Transverse colon (tissue), 4 donors: ENCODE measurements at regions not wholly inside any gene's neighbourhood (a gene's known extent, or its start where the extent isn't known, plus 50 kb on each side); places are given as distances from the start of the nearest gene placed in this dataset.

Experiments used
- POLR2A ChIP-seq: fragments of 450-650 bp; IDR thresholded peaks from one replicate; pipeline ENCODE4 v1.6.1; 2016; ENCODE audit warnings: antibody characterized with exemption, mild to moderate bottlenecking, moderate library complexity
- POLR2AphosphoS5 ChIP-seq, 3 donors: sonication (generic); formaldehyde crosslinking; IDR thresholded peaks; one replicate each; pipeline ENCODE4 v1.6.1; 2016; ENCODE audit warnings: antibody characterized with exemption in 3 of 3
- TF ChIP-seq, protein P1 (sequence below), 5 experiments: fragments of 200-600 bp in 3 of 5; fragments of 450-650 bp in 2 of 5; sonication (generic) in 3 of 5; IDR thresholded peaks; 1 replicate in 2 of 5; 2 replicates in 3 of 5; pipeline ENCODE4 v1.5.1; 2016 to 2017; ENCODE audit warnings: antibody characterized with exemption in 5 of 5, inconsistent platforms in 3 of 5, mild to moderate bottlenecking in 2 of 5, moderate library complexity in 1 of 5

DNA sequence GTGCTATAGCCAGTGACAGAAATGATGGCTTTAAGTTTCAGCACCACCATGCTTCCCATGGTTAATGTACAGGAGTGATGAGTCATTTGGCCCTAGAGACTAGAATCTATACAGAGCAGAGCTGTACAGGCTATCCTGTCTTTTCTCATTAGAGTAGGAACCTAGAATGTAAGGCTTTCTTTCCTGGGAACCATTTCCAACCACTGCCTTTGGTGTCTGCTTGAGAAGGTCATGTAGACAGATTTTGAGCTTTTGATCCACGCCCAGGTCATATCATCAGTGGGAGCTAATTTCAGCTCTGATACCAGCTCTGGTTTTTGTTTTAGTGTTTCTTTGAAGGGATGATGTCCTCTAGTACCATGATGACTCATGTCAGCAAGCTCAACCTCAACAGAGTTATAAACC lies 543.1 kb downstream of the NTRK3 start:
- TF ChIP-seq POLR2A (no peak), POLR2AphosphoS5 (IDR thresholded peaks at IDR 0.05) (no peak)
- TF ChIP-seq, protein P1, sequence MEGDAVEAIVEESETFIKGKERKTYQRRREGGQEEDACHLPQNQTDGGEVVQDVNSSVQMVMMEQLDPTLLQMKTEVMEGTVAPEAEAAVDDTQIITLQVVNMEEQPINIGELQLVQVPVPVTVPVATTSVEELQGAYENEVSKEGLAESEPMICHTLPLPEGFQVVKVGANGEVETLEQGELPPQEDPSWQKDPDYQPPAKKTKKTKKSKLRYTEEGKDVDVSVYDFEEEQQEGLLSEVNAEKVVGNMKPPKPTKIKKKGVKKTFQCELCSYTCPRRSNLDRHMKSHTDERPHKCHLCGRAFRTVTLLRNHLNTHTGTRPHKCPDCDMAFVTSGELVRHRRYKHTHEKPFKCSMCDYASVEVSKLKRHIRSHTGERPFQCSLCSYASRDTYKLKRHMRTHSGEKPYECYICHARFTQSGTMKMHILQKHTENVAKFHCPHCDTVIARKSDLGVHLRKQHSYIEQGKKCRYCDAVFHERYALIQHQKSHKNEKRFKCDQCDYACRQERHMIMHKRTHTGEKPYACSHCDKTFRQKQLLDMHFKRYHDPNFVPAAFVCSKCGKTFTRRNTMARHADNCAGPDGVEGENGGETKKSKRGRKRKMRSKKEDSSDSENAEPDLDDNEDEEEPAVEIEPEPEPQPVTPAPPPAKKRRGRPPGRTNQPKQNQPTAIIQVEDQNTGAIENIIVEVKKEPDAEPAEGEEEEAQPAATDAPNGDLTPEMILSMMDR (IDR thresholded peaks at IDR 0.05), result no peak
